ENCODE measurements at regions not wholly inside any gene's neighbourhood (a gene's known extent, or its start where the extent isn't known, plus 50 kb on each side); places are given as distances from the start of the nearest gene placed in this dataset.
"Not testable (repeated sequence)": the region's sequence is repeated elsewhere in the genome, so short reads cannot be mapped to it uniquely, and the experiment has no call there.

DNA sequence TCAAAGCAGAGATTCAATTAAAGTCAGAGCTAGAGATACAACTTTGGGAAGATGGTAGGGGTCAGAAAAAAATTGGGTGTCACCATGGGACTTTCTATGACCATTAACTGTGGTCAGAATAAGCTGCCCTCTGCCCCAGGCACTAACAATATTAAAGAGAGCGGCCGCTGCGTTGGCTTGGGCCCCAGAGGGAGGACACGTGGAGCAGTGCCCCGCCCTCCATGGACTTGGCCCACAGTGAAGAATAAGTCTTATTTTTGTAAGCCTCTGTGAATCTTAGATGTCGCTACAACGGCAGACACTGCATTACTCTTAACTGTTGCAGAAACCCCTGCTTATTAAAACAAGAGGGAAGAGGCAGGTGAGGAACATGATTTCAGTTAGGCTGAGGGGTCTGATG, 172.7 kb downstream of the UQCRFS1 start:
- intact Hi-C loops (cut with DNase I), result no loop called here
- ATAC-seq (no peak), DNase-seq (no peak)
- 50% methylated on average over 2 of the region's 7 CpGs for WGBS (ENCODE audit: insufficient coverage, low coverage, low lambda C conversion rate, missing lambda C conversion rate)
- no peak overlapping the region for H3K27ac ChIP-seq
- H3K36me3 ChIP-seq, result no peaks in the 10 kb centered on the region
- no peaks in the 10 kb centered on the region for H3K9me3 ChIP-seq
- no peak overlapping the region for H3K4me3 ChIP-seq
- no peak for TF ChIP-seq POLR2A (IDR thresholded peaks at IDR 0.05)
- no peak for TF ChIP-seq CTCF (IDR thresholded peaks at IDR 0.05)
- no peaks in the 10 kb centered on the region for H3K27me3 ChIP-seq
- no peaks in the 10 kb centered on the region for H3K4me1 ChIP-seq

DNA sequence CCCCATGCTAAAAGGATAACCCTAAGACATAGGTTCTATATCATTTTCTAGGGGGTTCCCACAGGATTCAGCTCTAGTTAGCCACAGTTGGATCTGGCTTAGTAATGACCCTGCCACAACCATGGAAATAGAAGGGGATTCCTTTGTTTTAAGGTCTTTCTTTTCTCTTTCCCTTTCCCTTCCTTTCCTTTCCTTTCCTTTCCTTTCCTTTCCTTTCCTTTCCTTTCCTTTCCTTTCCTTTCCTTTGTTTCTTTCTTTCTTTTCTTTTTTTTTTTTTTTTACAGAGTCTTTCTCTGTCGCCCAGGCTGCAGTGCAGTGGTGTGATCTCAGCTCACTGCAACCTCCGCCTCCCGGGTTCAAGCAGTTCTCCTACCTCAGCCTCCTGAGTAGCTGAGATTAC, 173.9 kb downstream of the UQCRFS1 start:
- intact Hi-C loops (cut with DNase I); H3K27me3 ChIP-seq; H3K36me3 ChIP-seq; ATAC-seq; DNase-seq; H3K9me3 ChIP-seq; H3K4me1 ChIP-seq; H3K4me3 ChIP-seq; H3K27ac ChIP-seq: not testable (repeated sequence)
- WGBS (ENCODE audit: insufficient coverage, low coverage, low lambda C conversion rate, missing lambda C conversion rate), result 55% methylated on average over 3 of the region's 3 CpGs

DNA sequence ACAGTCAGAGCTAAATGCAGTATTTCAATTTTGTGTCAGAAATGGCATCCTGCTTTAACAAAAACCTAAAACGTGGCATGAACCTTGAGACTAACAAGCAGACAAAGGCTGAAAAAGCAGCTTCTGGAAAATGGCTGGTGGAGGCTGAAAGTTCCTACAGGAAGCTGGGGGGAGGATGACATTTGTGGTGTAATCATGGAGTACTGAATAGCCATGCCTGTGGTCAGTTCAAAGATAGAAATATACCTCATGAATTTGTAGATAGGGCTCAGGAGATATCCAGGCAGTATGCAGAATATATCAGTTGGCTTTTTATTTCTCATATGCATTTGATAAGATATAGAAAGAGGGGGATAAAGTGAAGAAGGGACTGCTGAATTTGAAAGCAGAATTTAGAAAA, 181.7 kb downstream of the UQCRFS1 start:
- DNase-seq, result no peak
- no peaks in the 10 kb centered on the region for H3K4me1 ChIP-seq
- no peaks in the 10 kb centered on the region for H3K27me3 ChIP-seq
- no peak overlapping the region for H3K4me3 ChIP-seq
- no peak overlapping the region for H3K27ac ChIP-seq
- TF ChIP-seq CTCF (IDR thresholded peaks at IDR 0.05), result no peak
- TF ChIP-seq POLR2A (IDR thresholded peaks at IDR 0.05), result no peak
- ATAC-seq, result no peak
- H3K36me3 ChIP-seq, result no peaks in the 10 kb centered on the region
- intact Hi-C loops (cut with DNase I), result no loop called here
- 33% methylated on average over 1 of the region's 1 CpG for WGBS (ENCODE audit: insufficient coverage, low coverage, low lambda C conversion rate, missing lambda C conversion rate)
- H3K9me3 ChIP-seq, result no peaks in the 10 kb centered on the region

- Histone ChIP-seq H3K4me1 (no peaks in the 10 kb centered on the region), H3K36me3 (no peaks in the 10 kb centered on the region), H3K9me3 (no peaks in the 10 kb centered on the region), H3K27ac (no peak overlapping the region), H3K27me3 (no peaks in the 10 kb centered on the region), H3K4me3 (no peak overlapping the region)
- 56% methylated on average over 7 of the region's 11 CpGs for WGBS (ENCODE audit: insufficient coverage, low coverage, low lambda C conversion rate, missing lambda C conversion rate)
- no peak for TF ChIP-seq CTCF (IDR thresholded peaks at IDR 0.05)
- no peak for TF ChIP-seq POLR2A (IDR thresholded peaks at IDR 0.05)
- ATAC-seq, result no peak
- DNase-seq, result no peak
- intact Hi-C loops (cut with DNase I), result no loop called here
Observed at GRCh38 chr19:29029268-29029958, 183.5 kb downstream of the UQCRFS1 start.

DNA sequence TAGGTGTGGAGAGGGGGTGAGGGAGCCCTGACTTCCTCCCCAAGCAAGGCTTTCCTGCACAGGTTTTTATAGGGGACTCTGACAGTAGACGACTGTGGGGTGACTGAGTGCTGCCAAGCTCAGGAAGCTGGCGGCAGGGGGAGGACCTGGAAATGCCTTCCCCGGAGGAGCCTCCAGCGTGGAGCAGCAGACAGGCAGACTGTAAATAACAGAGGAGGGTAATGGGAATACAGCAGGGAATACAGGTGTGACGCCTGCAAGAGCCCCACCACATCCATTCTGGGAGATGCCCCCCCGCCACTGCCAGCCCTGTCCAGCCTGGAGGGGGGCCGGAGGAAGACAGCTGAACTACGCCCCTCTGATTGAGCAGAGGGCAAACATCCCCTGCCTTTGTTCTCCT, 190.4 kb downstream of the UQCRFS1 start:
- WGBS (ENCODE audit: insufficient coverage, low coverage, low lambda C conversion rate, missing lambda C conversion rate), result 43% methylated on average over 4 of the region's 8 CpGs
- DNase-seq (no peak), ATAC-seq (no peak)
- Histone ChIP-seq H3K36me3 (no peaks in the 10 kb centered on the region), H3K4me3 (no peak overlapping the region), H3K4me1 (no peaks in the 10 kb centered on the region), H3K27me3 (no peaks in the 10 kb centered on the region), H3K27ac (no peak overlapping the region), H3K9me3 (no peaks in the 10 kb centered on the region)
- intact Hi-C loops (cut with DNase I), result no loop called here
- TF ChIP-seq POLR2A (IDR thresholded peaks at IDR 0.05) (no peak), CTCF (IDR thresholded peaks at IDR 0.05) (no peak)
